IgD-negative memory B cell (primary cell): ENCODE measurements at regions not wholly inside any gene's neighbourhood (a gene's known extent, or its start where the extent isn't known, plus 50 kb on each side); places are given as distances from the start of the nearest gene placed in this dataset.
"Not testable (repeated sequence)": the region's sequence is repeated elsewhere in the genome, so short reads cannot be mapped to it uniquely, and the experiment has no call there.

Experiments used
- H3K27ac Mint-ChIP-seq, 3 donors: one replicate each; pipeline ENCODE4 v1.8.0; 2020 to 2022; ENCODE audit warnings: mild to moderate bottlenecking in 3 of 3, mixed read lengths in 3 of 3, moderate library complexity in 1 of 3
- H3K27me3 Mint-ChIP-seq: one replicate; pipeline ENCODE4 v1.8.0; 2021; ENCODE audit warnings: mixed read lengths
- H3K36me3 Mint-ChIP-seq: one replicate; pipeline ENCODE4 v1.8.0; 2020; ENCODE audit warnings: mild to moderate bottlenecking, mixed read lengths
- H3K4me1 Mint-ChIP-seq, 3 donors: one replicate each; pipeline ENCODE4 v1.8.0; 2020 to 2022; ENCODE audit warnings: mixed read lengths in 3 of 3, mild to moderate bottlenecking in 1 of 3
- H3K4me3 Mint-ChIP-seq, 4 donors: one replicate each; pipeline ENCODE4 v1.8.0; 2020 to 2022; ENCODE audit warnings: mild to moderate bottlenecking in 4 of 4, mixed read lengths in 4 of 4, moderate library complexity in 3 of 4
- H3K9me3 Mint-ChIP-seq, 3 donors: one replicate each; pipeline ENCODE4 v1.8.0; 2020 to 2021; ENCODE audit warnings: mixed read lengths in 3 of 3, mild to moderate bottlenecking in 1 of 3

DNA sequence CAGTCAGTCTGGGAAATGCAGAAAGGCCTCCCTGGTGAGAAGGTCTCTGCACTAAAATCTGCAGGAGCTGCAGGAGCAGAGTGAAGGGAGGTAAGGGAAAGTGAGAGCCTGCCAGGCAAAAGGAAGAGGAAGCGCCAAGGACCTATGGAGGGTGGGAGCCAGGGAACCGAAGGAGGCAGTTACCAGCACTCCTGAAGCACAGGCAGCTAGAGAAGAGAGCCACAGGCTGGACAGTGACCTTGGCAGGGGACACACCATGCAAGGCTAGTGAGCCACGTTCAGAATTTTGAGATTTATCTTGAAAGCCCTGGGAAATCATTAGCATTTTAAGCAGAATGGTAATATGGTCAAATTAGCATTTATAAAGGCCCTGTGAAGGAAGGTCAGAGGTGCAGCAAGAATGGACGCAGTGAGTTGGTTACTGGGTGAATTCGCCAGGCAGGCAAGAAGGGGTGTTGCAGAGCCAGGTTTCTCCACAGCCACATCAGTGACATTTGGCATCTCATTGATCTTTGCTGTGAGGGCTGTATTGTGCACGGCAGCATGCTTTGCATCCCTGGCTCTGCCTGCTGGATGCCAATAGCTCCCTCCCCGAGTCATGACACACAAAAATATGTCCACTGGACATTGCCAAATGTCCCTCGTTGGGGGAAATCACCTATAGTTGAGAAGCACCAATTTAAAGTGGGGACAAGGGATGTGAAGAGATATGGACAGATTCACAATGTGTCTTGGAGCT, 54.7 kb upstream of the LANCL2 start:
- Mint-ChIP-seq H3K9me3 (peaks cover 0 to 4% (median 0%) of the 10 kb centered on the region in 3 donors), H3K27ac (no peak overlapping the region), H3K27me3 (peaks cover 10% of the 10 kb centered on the region), H3K4me1 (peaks cover 0 to 7% (median 4%) of the 10 kb centered on the region in 3 donors), H3K36me3 (no peaks in the 10 kb centered on the region), H3K4me3 (peak overlapping the region in 1 of 4 donors; percentile 12)

DNA sequence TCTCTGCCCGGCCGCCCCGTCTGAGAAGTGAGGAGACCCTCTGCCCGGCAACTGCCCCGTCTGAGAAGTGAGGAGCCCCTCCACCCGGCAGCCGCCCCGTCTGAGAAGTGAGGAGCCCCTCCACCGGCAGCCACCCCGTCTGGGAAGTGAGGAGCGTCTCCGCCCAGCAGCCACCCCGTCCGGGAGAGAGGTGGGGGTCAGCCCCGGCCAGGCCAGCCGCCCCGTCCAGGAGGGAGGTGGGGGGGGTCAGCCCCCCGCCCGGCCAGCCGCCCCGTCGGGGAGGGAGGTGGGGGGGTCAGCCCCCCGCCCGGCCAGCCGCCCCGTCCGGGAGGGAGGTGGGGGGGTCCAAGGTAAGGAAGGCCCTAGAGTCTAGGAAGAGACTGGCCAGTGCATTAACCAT, 53.2 kb upstream of the LANCL2 start:
- H3K4me1 Mint-ChIP-seq, H3K4me3 Mint-ChIP-seq, H3K27ac Mint-ChIP-seq, H3K9me3 Mint-ChIP-seq, H3K36me3 Mint-ChIP-seq: not testable (repeated sequence)
- peaks cover 10% of the 10 kb centered on the region for H3K27me3 Mint-ChIP-seq

GRCh38 chr7:55313671-55314070, 51.5 kb upstream of the LANCL2 start:
- H3K27me3 Mint-ChIP-seq, H3K4me3 Mint-ChIP-seq, H3K9me3 Mint-ChIP-seq, H3K36me3 Mint-ChIP-seq, H3K4me1 Mint-ChIP-seq, H3K27ac Mint-ChIP-seq: not testable (repeated sequence)

DNA sequence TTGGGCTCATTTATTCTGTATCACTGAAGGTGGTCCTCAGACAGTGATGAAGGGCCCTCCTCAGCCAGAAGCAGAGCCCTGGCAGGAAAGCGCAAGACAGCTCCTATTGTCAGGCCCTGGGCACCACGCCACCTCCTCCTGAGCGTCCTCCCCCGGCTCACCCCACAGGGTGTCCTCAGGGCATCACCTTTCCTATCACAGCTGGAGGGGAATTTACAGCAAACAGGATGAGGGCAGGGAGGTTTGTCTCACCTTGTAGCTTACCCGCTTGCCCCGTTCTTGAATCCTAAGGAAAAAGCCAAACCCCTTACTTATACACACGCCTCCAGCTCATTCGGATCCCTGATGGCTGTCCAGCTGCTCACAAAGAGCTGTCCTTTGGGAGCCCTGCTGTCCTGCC, 50.2 kb upstream of the LANCL2 start:
- H3K4me3 Mint-ChIP-seq: no peak overlapping the region
- H3K36me3 Mint-ChIP-seq: no peaks in the 10 kb centered on the region
- H3K27me3 Mint-ChIP-seq: peaks cover 9% of the 10 kb centered on the region
- H3K4me1 Mint-ChIP-seq: no peaks in the 10 kb centered on the region
- peaks cover 0 to 4% (median 2%) of the 10 kb centered on the region in 3 donors for H3K9me3 Mint-ChIP-seq
- H3K27ac Mint-ChIP-seq: no peak overlapping the region
